HG03103 (cell line): ENCODE measurements at regions not wholly inside any gene's neighbourhood (a gene's known extent, or its start where the extent isn't known, plus 50 kb on each side); places are given as distances from the start of the nearest gene placed in this dataset.

Experiments
- ATAC-seq: cut with Tn5 transposase; IDR thresholded peaks from one replicate; pipeline ENCODE4 v1.9.1; 2021; ENCODE audit warnings: low read depth; ENCODE audit not compliant: unreplicated experiment

DNA sequence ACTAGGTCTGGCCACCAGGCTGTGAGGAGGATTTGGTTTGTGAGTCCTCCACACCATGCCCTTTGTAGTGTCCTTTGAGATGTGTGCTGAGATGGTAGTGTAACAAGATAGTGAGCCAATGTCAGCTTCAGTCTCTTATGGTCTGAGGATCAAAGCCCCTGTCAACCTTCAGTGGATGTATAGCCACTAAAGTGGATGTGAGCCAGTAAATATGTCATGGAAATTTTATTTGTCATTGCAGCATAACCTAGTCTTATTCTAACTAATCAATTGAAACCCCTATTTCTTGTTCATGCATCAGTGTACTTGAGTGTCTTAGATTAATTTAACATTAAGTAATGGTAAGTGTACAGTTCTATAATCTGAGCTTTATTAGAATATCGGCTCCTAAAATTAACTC is 51.0 kb upstream of the WAC start:
- no peak for ATAC-seq
